Ecto neural progenitor cell (in vitro differentiated cells): ENCODE measurements at regions not wholly inside any gene's neighbourhood (a gene's known extent, or its start where the extent isn't known, plus 50 kb on each side); places are given as distances from the start of the nearest gene placed in this dataset.
"Not testable (repeated sequence)": the region's sequence is repeated elsewhere in the genome, so short reads cannot be mapped to it uniquely, and the experiment has no call there.

ENCODE experiments used
- DNase-seq: peaks from one replicate; pipeline ENCODE4 v3.0.0-alpha.2; 2018; ENCODE audit warnings: low spot score

DNA sequence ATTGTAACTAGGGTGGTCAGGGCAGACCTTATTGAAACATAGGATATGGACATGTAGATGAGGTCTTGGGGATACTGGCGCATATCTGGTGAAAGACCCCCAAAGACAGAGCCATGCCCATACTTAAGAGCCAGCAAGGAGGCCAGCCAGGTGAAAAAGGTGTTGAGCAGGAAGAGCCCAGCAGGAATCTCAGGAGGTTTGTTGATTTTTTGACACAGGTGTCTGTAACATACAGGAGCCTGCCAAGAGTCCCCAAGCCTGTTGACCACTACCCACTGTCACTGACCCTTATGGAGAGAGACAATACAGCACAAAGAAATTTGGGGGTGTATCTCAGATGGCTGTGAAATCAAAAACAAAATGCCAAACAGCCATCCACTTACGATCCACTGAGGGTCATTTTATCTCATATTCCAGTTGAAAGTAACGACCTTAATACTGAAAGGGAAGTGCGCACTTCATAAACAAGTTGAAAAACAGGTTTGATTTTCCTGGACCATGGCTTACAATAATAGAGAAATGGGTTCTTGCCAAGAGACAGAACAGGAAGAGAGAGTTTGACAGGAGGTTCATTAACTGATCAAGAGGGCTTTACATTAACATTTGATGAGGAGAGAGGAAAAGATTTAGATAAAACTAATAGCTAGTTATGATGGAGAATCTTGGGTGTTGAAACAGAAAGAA lies 163.6 kb downstream of the GLUL start:
- DNase-seq, result no peak

DNA sequence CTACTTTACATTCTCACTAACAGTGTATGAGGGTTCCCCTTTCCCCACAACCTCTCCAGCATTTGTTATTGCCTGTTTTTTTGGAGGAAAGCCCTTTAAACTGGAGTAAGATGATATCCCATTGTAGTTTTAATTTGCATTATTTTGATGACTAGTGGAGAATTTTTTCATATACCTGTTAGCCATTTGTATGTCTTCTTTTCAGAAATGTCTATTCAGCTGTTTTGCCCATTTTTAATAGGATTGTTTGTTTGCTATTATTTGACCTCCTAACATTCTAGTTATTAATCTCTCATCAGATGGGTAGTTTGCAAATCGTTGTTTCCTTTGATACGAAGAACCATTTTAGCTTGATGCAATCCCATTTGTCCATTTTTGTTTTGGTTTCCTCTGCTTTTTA lies 165.0 kb downstream of the GLUL start:
- no peak for DNase-seq

DNA sequence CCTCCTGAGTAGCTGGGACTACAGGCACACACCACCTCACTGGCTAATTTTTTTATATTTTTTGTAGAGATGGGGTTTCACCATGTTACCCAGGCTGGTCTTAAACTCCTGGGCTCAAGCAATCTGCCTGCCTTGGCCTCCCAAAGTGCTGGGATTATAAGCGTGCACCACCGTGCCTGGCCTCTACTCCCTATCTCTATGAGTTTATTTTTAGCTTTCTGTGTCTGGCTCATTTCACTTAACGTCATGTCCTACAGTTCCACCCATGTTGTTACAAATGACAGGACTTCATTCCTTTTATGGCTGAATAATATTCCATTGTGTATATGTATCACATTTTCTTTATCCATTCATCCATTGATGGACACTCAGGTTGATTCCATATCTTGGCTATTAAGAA lies 164.2 kb upstream of the ZNF648 start:
- not testable (repeated sequence) for DNase-seq

DNA sequence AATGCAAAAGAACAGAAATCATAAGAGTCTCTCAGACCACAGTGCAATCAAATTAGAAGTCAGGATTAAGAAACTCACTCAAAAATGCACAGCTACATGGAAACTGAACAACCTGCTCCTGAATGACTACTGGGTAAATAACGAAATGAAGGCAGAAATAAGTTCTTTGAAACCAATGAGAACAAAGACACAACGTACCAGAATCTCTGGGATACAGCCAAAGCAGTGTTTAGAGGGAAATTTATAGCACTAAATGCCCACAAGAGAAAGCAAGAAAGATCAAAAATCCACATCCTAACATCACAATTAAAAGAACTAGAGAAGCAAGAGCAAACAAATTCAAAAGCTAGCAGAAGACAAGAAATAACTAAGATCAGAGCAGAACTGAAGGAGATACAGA lies 160.5 kb upstream of the ZNF648 start:
- not testable (repeated sequence) for DNase-seq

GRCh38 chr1:182221367-182221766 lies 159.9 kb upstream of the ZNF648 start:
- DNase-seq, result not testable (repeated sequence)

GRCh38 chr1:182217967-182218366 lies 156.5 kb upstream of the ZNF648 start:
- DNase-seq, result no peak

DNA sequence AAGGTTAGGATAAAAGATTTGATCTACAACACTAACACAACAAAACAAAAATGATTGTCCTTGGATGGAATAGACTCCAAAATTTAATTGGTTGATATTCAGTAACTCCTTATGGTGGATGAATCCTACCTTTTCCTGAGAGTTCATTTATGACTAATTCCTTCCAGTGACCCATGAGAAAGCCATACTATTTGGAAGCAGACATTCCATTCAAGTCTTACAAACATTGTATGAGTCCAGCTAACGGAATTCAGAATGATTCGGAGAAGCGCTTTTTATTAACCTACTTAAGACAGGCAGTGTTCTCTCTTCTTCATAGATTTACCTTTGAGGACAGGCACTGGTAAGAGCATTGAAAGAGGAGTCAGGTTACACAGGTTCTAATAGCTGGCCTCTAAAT lies 155.6 kb upstream of the ZNF648 start:
- DNase-seq, result no peak

DNA sequence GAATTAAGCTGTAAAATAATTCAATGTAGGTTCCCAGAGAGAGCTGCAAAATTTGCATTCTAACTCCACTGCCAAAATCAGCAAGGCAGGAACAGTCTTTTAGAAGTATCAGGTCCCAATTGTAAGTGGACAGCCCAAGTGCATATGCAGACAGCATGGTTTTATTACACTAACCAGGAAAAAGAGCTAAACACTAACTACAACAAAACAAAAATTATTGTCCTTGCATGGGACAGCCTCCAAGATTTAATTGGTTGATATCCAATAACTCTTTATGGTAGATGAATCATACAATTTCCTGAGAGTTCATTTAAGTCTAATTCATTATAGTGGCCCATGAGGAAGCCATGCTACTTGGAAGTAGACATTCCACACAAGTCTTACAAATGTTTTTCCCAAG lies 154.3 kb upstream of the ZNF648 start:
- DNase-seq, result no peak

- DNase-seq, result no peak
These were observed 151.7 kb upstream of the ZNF648 start for GRCh38 chr1:182213163-182213562.

DNA sequence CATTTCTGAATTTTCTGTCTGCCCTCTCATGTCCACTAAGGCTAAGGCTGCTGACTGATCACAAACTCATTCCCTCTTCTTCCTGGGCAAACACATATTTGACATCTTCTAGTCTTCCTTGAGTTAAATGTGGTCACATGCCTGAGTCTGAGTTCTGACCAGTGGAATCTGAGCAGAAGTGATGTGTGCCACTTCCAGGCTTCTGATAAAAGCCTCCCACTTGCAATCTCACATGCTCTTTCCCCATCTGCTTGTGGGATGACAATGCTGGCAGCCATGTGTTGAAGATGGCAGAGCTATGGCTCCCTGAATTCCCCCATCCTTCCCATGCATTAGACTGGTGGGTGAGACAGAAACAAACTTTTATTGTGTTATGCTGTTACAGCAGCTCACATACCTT lies 149.9 kb upstream of the ZNF648 start:
- no peak for DNase-seq

GRCh38 chr1:182210417-182210816 lies 148.9 kb upstream of the ZNF648 start:
- DNase-seq, result no peak

DNA sequence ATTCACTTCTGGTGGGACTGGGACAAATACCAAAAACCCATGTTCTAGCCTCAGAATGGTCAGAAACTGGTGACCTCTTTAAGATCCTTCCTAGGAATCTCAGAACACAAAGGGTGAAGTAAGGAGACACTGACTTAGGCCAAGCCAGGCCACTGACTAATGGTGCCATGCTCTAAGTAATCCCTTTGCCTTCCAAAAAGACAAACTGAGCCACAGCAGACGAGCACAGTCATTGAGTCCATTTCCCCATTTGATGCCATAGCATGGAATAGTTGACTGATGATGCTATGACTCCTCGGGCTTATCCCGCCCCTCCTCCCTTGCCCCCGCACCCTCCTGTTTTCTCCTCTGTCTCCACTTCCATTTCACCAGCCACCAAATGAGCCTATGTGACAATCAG lies 145.8 kb upstream of the ZNF648 start:
- DNase-seq, result no peak

- DNase-seq, result no peak
These were observed 145.2 kb upstream of the ZNF648 start for GRCh38 chr1:182206626-182207239.

DNA sequence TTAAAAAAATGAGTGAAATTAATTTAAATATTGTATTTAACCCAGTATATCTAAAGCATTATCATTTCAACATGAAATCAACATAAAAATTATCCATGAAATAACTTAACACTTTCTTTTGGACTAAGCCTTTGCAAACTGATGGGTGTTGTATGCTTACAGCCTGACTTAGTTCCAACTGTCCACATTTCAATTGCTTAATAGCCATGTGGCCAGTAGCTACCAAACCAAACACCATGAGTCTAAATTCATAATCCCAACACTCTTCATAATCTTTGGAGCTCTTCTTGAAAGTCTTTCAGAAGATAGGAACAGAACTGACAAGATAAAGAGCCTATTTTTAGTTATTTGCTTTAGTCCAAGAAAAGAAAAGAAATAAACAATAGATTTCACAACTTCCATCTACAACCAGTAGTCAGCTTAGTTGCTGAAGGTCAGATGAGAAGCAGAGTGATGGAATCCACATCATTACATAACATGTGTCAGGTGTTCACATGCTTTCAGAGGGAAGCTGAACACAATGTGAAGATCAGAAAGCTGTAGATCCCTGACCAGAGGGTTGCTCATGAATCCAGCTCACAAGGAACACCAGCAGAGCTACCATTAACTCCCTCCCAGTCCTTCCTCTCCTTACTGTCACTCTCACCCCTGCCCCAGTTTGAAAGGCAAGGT lies 144.0 kb upstream of the ZNF648 start:
- no peak for DNase-seq

DNA sequence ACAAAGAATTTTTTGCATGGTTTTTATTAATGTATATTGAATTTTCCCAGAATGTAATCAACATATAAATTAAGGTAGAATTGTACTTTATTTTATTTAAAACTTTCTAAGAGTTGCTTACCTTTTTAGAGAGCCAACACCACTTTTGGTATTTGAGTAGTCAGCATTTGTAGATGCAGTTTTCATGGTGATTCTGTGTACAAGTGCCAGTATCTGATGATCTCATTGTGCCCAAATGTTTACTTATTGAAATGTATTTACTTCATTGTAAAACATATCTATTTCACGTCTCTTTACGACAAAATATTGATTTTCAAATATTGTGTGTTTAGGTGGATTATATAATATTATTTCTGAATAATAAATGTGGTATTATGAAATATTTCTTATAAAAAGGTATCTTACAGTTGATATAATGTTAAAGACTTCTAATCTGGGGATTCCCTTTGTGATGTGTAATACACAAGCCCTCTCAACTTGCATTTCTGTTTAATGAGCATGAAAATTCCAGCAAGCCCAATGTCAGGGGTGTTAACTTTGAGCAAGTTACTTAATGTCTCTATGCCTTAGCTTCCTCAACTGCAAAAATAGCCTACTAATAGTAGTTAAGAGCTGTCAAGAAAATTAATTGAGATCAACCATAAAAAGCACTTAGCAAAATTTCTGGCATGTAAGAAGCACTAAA lies 141.8 kb upstream of the ZNF648 start:
- DNase-seq, result no peak

DNA sequence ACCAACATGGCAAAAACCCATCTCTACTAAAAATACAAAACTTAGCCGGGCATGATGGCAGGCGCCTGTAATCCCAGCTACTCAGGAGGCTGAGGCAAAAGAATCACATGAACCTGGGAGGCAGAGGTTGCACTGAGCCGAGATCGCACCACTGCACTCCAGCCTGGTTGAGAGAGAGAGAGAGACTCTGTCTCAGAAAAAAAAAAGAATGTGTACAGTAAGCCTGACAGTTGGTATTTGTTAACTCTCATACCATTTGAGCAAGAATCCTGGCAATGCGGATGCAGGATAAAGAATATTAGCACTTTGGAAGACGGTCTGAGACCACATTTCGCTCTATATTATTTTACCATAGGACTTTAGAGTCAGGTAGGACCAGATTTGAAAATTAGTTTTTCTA lies 140.0 kb upstream of the ZNF648 start:
- DNase-seq, result not testable (repeated sequence)

DNA sequence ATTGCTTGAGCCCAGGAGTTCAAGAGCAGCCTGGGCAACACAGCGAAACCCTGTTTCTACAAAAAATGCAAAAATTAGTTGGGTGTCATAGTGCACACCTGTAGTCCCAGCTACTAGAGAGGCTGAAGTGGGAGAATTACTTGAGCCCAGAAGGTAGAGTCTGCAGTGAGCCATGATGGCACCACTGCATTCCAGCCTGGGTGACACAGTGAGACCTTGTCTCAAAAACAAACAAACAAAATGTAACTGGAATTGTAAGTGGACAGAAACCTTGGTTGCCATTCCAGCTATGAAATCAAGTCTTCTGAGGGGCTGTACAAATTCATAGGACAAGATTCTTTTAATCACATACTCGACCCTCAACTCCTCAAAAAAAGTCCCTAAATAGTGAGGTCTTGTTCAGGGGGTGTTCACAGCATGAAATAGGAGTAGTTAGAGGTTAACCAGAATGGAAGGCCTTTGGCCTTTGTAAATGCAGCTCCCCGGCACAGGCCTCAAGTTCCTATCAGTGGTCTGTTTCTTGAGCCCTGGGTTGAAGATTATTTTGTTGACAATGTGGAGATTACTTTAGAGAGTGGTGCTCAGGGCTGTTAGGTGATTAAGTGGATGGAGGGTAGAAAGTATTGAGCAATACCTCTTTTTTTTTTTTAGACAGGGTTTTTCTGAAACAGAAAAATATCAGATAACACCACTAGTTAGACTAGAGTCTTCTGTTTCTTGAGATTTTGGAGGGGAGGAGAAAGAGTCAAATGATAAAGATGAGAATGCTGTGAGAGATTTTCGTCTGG lies 138.7 kb upstream of the ZNF648 start:
- DNase-seq, result no peak

GRCh38 chr1:182198006-182198605 lies 136.6 kb upstream of the ZNF648 start:
- DNase-seq, result no peak

- no peak for DNase-seq
These were observed 135.7 kb upstream of the ZNF648 start for GRCh38 chr1:182196897-182197870.

DNA sequence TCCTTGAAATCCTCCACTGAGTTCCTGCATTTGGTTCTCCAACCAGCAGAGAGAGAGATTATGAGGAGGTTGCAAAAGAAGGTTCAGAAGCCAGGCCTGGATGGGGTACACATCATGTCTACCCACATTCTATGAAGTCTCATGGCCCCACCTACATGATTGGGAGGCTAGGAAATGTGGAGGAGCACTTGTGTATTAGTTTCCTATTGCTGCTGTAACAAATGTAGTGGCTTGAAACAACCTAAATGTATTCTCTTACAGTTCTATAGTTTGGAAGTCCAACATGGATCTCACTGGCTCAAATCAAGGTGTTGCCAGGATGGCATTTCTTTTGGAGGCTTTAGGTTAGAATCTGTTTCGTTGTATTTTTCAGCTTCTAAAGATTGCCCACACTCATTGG lies 134.2 kb upstream of the ZNF648 start:
- DNase-seq, result no peak
